A673 (cell line): ENCODE measurements at regions not wholly inside any gene's neighbourhood (a gene's known extent, or its start where the extent isn't known, plus 50 kb on each side); places are given as distances from the start of the nearest gene placed in this dataset.

ENCODE experiments used
- BruUV-seq: library from RNA; stranded (reverse); fragments of 400-500 nt; replicated peaks from 2 replicates; lab custom pipeline; 2021; lab: Mats Ljungman, UMichigan
- CTCF ChIA-PET: fragments of 300-600 bp; sonication (Branson Sonifier 250); formaldehyde crosslinking; loops from one replicate; lab custom pipeline; 2022; ENCODE audit warnings: antibody characterized with exemption; lab: Charles Lee
- POLR2A ChIA-PET: fragments of 300-600 bp; sonication (Branson Sonifier 250); formaldehyde crosslinking; loops from one replicate; lab custom pipeline; 2022; ENCODE audit warnings: antibody characterized with exemption; ENCODE audit not compliant: low non-redundant PET; lab: Charles Lee
- DNase-seq: peaks from one replicate; pipeline ENCODE4 v3.0.0-alpha.2; 2015; ENCODE audit warnings: low spot score
- H3K27ac ChIP-seq: fragments of 200-600 bp; sonication (generic); 2 replicates; pipeline ENCODE4 v1.5.1; 2016; ENCODE audit warnings: mixed run types, low read depth, mild to moderate bottlenecking, mixed read lengths, antibody characterized with exemption, low read length; ENCODE audit not compliant: poor library complexity, severe bottlenecking
- H3K27me3 ChIP-seq: fragments of 200-600 bp; sonication (generic); replicated peaks from 2 replicates; pipeline ENCODE4 v1.6.1; 2017; ENCODE audit warnings: mixed run types, low read depth, mild to moderate bottlenecking, mixed read lengths, antibody characterized with exemption, low read length; ENCODE audit not compliant: insufficient read depth, poor library complexity
- H3K36me3 ChIP-seq: fragments of 200-600 bp; sonication (generic); 2 replicates; pipeline ENCODE4 v1.6.1; 2016; ENCODE audit warnings: mixed run types, mild to moderate bottlenecking, mixed read lengths, antibody characterized with exemption, low read length; ENCODE audit not compliant: insufficient read depth, poor library complexity, severe bottlenecking
- H3K4me1 ChIP-seq: fragments of 200-600 bp; sonication (generic); 2 replicates; pipeline ENCODE4 v1.6.1; 2017; ENCODE audit warnings: mixed run types, mild to moderate bottlenecking, mixed read lengths, antibody characterized with exemption, low read length; ENCODE audit not compliant: insufficient read depth, poor library complexity, severe bottlenecking
- H3K4me3 ChIP-seq: fragments of 200-600 bp; sonication (generic); 2 replicates; pipeline ENCODE4 v1.5.1; 2016; ENCODE audit warnings: low read depth, mixed run types, mild to moderate bottlenecking, mixed read lengths, low read length; ENCODE audit not compliant: poor library complexity, severe bottlenecking
- H3K9me3 ChIP-seq: fragments of 200-600 bp; sonication (generic); 2 replicates; pipeline ENCODE4 v1.6.1; 2016; ENCODE audit warnings: mixed run types, low read depth, mild to moderate bottlenecking, mixed read lengths, antibody characterized with exemption, low read length; ENCODE audit not compliant: poor library complexity, severe bottlenecking
- EZH2 ChIP-seq: fragments of 200-600 bp; sonication (generic); IDR thresholded peaks from 2 replicates; pipeline ENCODE4 v1.6.1; 2017; ENCODE audit warnings: borderline replicate concordance, low read depth, mild to moderate bottlenecking, mixed read lengths, antibody characterized with exemption, low read length; ENCODE audit not compliant: poor library complexity, severe bottlenecking
- intact Hi-C: fragments of 100-400 bp; cut with micrococcal nuclease; formaldehyde crosslinking; loops from one replicate; pipeline ENCODE4 v1.10.0; 2022; ENCODE audit not compliant: unreplicated experiment
- TF ChIP-seq, protein P1 (sequence below): fragments of 300-800, 200-600 bp; sonication (generic); conservative IDR thresholded peaks from 2 replicates; pipeline ENCODE4 v1.5.1; 2017; ENCODE audit warnings: low read depth, mild to moderate bottlenecking, antibody characterized with exemption, low read length, moderate library complexity, mixed read lengths

GRCh38 chr12:103053089-103053488, 95.6 kb downstream of the ASCL1 start:
- CTCF ChIA-PET: no interaction called here
- no TSS peak for BruUV-seq

DNA sequence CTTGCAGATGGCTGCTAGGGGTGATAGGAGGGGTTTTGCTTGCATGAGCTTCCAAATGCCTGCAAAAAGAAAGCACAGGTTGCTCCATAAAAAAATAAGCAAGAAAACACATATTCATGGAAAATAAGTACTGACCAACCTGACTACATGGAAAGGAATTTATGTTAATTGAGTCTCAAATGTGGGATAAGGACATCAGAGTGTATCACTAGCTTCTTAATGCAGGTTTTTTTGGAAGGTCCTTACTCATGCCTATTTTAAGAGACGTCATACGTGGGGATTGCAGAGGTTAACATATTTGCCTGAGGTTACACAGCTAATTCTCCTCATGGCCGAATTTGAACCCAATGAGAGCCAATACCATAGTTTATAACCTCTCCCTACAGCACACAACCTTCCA, 116.2 kb downstream of the ASCL1 start:
- intact Hi-C loops: no loop called here
- no peak for DNase-seq
- TF ChIP-seq, protein P1, sequence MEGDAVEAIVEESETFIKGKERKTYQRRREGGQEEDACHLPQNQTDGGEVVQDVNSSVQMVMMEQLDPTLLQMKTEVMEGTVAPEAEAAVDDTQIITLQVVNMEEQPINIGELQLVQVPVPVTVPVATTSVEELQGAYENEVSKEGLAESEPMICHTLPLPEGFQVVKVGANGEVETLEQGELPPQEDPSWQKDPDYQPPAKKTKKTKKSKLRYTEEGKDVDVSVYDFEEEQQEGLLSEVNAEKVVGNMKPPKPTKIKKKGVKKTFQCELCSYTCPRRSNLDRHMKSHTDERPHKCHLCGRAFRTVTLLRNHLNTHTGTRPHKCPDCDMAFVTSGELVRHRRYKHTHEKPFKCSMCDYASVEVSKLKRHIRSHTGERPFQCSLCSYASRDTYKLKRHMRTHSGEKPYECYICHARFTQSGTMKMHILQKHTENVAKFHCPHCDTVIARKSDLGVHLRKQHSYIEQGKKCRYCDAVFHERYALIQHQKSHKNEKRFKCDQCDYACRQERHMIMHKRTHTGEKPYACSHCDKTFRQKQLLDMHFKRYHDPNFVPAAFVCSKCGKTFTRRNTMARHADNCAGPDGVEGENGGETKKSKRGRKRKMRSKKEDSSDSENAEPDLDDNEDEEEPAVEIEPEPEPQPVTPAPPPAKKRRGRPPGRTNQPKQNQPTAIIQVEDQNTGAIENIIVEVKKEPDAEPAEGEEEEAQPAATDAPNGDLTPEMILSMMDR: no peak
- TF ChIP-seq EZH2: no peak
- Histone ChIP-seq H3K4me1 (no peaks in the 10 kb centered on the region), H3K27me3 (no peaks in the 10 kb centered on the region), H3K27ac (no peak overlapping the region), H3K36me3 (no peaks in the 10 kb centered on the region), H3K9me3 (no peaks in the 10 kb centered on the region), H3K4me3 (no peak overlapping the region)
- ChIA-PET CTCF (no interaction called here), POLR2A (no interaction called here)
- BruUV-seq: no TSS peak

More at GRCh38 chr12:103053089-103053488, 95.6 kb downstream of the ASCL1 start:
- no peak for DNase-seq
- Histone ChIP-seq H3K9me3 (no peaks in the 10 kb centered on the region), H3K4me1 (no peaks in the 10 kb centered on the region), H3K27ac (no peak overlapping the region), H3K4me3 (no peak overlapping the region), H3K27me3 (peaks cover 9% of the 10 kb centered on the region), H3K36me3 (no peaks in the 10 kb centered on the region)
- POLR2A ChIA-PET: no interaction called here
- intact Hi-C loops: no loop called here
- TF ChIP-seq, protein P1: no peak
- no peak for TF ChIP-seq EZH2

GRCh38 chr12:103075848-103076247, 118.4 kb downstream of the ASCL1 start:
- TF ChIP-seq EZH2: no peak
- TF ChIP-seq, protein P1: no peak
- POLR2A ChIA-PET: no interaction called here
- H3K27ac ChIP-seq: no peak overlapping the region
- H3K9me3 ChIP-seq: no peaks in the 10 kb centered on the region
- no TSS peak for BruUV-seq
- intact Hi-C loops: no loop called here
- H3K4me1 ChIP-seq: no peaks in the 10 kb centered on the region
- H3K4me3 ChIP-seq: no peak overlapping the region
- no peaks in the 10 kb centered on the region for H3K27me3 ChIP-seq
- DNase-seq: no peak
- no peaks in the 10 kb centered on the region for H3K36me3 ChIP-seq
- CTCF ChIA-PET: no interaction called here
